Spinal cord (tissue), 9 donors: ENCODE measurements at regions not wholly inside any gene's neighbourhood (a gene's known extent, or its start where the extent isn't known, plus 50 kb on each side); places are given as distances from the start of the nearest gene placed in this dataset.
A peak's percentile ranks its signal among the peaks of the same experiment; 100 is the strongest.

Experiments
- DNase-seq, 6 donors: peaks; one replicate each; pipeline versions ENCODE4 v3.0.0 to v3.0.0-alpha.2; 2013 to 2015; ENCODE audit warnings: low spot score in 6 of 6, low read depth in 4 of 6
- H3K27ac ChIP-seq: one replicate; pipeline ENCODE4 v1.5.1; 2013; ENCODE audit warnings: low read depth, low read length, control low read depth
- H3K27me3 ChIP-seq: one replicate; pipeline ENCODE4 v1.6.1; 2013; ENCODE audit warnings: low read length; ENCODE audit not compliant: control insufficient read depth, insufficient read depth
- H3K36me3 ChIP-seq: one replicate; pipeline ENCODE4 v1.6.1; 2013; ENCODE audit warnings: low read length; ENCODE audit not compliant: control insufficient read depth, insufficient read depth
- H3K4me1 ChIP-seq: one replicate; pipeline ENCODE4 v1.6.1; 2013; ENCODE audit warnings: low read length; ENCODE audit not compliant: control insufficient read depth, insufficient read depth
- H3K4me3 ChIP-seq: one replicate; pipeline ENCODE4 v1.5.1; 2013; ENCODE audit warnings: low read depth, low read length, control low read depth
- H3K9me3 ChIP-seq: one replicate; pipeline ENCODE4 v1.6.1; 2013; ENCODE audit warnings: low read length; ENCODE audit not compliant: control insufficient read depth, insufficient read depth
- WGBS: methylation state at CpG from one replicate; pipeline ENCODE4 v1.1.5; 2013; ENCODE audit warnings: missing lambda C conversion rate; ENCODE audit not compliant: insufficient coverage; 5-methylcytosine and 5-hydroxymethylcytosine counted together
- donor health status: healthy.

DNA sequence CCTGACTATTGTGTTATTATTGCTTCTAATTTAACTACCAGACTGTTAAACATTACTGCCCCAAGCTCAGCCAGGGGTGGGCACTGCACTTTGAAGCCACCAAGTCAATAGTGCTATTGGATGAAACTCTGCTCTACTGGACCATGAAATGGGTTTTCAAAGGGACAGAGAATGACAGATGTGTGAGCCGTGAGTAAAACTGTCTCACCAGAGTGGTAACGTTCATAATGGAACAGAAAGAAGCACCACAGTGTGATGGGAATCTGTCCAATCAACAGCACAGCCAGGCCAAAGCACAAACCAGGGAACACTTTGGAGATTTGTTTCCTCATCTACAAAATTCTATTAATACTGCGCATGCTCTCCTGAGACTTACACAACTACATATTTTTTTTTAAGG is 171.8 kb upstream of the LPP start:
- Histone ChIP-seq H3K9me3 (no peaks in the 10 kb centered on the region), H3K36me3 (no peaks in the 10 kb centered on the region), H3K27ac (no peak overlapping the region), H3K4me1 (no peaks in the 10 kb centered on the region), H3K27me3 (no peaks in the 10 kb centered on the region), H3K4me3 (no peak overlapping the region)
- WGBS = 13% methylated on average over 2 of the region's 3 CpGs
- DNase-seq = peak in 1 of 6 donors; percentile 63

DNA sequence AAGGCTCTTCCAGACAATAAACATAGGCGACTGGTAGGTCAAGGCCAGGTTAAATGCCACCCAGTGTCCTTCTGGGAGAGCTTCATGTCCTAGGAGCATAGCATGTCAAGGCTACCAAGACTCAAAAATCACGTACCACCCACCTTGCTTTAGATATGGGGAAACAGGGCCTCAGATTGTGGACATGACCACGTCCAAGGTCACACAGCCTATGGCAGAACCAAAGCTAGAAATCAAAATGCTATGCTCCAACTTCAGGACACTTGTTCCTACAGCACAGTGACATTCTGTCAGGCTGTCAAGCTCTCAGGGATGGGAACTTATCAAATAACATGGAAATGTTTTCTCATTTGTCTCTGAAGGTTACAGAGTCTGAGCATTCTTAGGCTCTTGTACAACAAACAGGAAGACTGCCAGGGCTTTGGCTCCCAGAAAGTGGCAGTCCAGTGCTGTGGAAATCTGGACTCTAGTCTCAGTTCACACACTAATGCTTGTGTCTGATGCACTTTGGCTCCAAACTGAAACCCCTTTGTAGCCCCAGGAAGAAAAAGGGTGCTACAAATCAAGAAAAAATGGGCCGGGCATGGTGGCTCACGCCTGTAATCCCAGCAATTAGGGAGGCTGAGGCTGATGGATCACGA is 170.4 kb upstream of the LPP start:
- Histone ChIP-seq H3K4me3 (no peak overlapping the region), H3K36me3 (no peaks in the 10 kb centered on the region), H3K4me1 (no peaks in the 10 kb centered on the region), H3K27ac (no peak overlapping the region), H3K9me3 (no peaks in the 10 kb centered on the region), H3K27me3 (no peaks in the 10 kb centered on the region)
- DNase-seq = no peak
- WGBS = 83% methylated on average over 4 of the region's 6 CpGs

DNA sequence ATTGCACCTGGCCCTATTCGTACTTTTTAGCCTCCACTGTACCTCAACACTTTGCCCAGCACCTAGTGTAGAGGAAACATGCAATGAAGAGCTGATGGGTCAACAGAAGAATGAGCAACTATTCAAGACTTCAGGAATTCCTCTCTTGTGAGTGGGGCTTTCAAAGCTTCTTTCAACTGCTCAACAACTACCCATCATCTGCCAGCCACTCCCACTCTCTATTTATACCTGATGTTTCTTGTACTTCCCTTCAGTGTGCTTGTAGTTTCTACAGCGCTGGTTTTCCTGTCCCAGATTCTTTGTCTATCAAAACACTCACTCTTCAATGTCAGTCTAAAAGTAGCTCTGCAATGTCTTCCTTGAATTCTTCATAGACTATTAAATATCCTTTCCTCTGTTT is 168.3 kb upstream of the LPP start:
- H3K27ac ChIP-seq = no peak overlapping the region
- H3K36me3 ChIP-seq = no peaks in the 10 kb centered on the region
- H3K27me3 ChIP-seq = no peaks in the 10 kb centered on the region
- no peak for DNase-seq
- no peaks in the 10 kb centered on the region for H3K9me3 ChIP-seq
- peaks cover 4% of the 10 kb centered on the region for H3K4me1 ChIP-seq
- WGBS = 63% methylated on average over 1 of the region's 2 CpGs
- no peak overlapping the region for H3K4me3 ChIP-seq

DNA sequence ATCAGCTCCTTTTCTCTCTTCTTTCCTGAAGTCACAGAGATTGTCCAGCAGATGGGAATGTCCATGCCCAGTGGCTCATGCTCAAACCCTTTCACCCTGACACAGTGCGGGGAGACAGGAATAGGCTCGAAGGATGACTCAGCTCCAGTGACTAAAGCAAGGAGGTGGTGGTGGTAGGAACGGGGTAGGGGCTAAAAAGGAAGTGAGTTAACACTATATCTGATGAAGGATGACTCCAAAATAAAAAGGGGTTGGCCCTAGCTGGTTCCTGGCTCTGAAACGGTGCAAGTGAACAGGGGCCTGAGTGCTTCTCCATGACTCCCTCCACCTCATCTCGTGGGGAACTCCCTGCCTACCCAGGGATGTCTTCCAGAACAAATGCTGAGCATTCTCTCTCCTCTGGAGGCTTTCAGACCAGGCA is 167.4 kb upstream of the LPP start:
- WGBS = 86% methylated on average over 3 of the region's 5 CpGs

DNA sequence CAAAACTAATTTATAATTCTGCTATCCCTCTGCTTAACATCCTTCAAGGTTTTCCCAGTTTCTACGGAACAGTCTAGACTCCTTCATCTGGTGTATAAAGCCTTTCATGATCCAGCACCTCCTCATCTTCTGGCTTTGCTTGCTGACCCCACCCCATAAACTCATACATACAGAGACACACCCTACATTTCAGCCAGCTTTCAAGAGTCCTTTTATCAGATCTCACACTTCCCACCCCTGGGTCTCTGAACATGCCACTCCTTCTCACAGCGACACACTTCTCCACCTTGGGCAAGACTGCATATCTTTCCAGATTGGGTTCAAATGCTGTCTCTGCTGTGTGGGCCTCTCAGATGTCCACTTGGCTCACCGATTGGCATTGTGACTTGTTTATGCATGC is 166.8 kb upstream of the LPP start:
- no peak overlapping the region for H3K4me3 ChIP-seq
- no peak overlapping the region for H3K27ac ChIP-seq
- no peaks in the 10 kb centered on the region for H3K9me3 ChIP-seq
- peaks cover 4% of the 10 kb centered on the region for H3K4me1 ChIP-seq
- 92% methylated on average over 3 of the region's 3 CpGs for WGBS
- H3K27me3 ChIP-seq = no peaks in the 10 kb centered on the region
- no peaks in the 10 kb centered on the region for H3K36me3 ChIP-seq
- no peak for DNase-seq

More for the DNA sequence above, 167.4 kb upstream of the LPP start:
- H3K27me3 ChIP-seq = no peaks in the 10 kb centered on the region
- DNase-seq = no peak
- no peaks in the 10 kb centered on the region for H3K9me3 ChIP-seq
- peaks cover 4% of the 10 kb centered on the region for H3K4me1 ChIP-seq
- no peak overlapping the region for H3K4me3 ChIP-seq
- no peak overlapping the region for H3K27ac ChIP-seq
- no peaks in the 10 kb centered on the region for H3K36me3 ChIP-seq

DNA sequence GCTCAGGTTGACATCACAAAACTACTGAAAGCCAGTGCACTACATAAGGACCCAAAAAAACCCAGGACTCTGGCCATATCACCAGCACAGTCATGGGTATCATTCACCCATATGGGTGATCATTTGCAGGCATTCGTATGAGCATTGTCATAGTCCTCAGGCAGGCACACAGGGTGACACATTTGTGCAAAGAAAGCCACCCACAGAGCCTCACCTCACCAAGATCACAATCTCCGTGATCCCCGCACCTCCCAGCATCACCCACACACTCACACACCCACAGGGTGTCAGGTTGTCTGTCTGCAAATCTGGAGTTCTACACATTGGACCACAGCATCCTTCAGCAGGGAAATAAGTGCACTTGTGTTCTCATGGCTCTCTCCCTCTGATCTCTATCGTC is 166.0 kb upstream of the LPP start:
- Histone ChIP-seq H3K36me3 (no peaks in the 10 kb centered on the region), H3K27ac (no peak overlapping the region), H3K27me3 (no peaks in the 10 kb centered on the region), H3K9me3 (no peaks in the 10 kb centered on the region), H3K4me1 (peaks cover 4% of the 10 kb centered on the region), H3K4me3 (no peak overlapping the region)
- 85% methylated on average over 2 of the region's 4 CpGs for WGBS
- no peak for DNase-seq

DNA sequence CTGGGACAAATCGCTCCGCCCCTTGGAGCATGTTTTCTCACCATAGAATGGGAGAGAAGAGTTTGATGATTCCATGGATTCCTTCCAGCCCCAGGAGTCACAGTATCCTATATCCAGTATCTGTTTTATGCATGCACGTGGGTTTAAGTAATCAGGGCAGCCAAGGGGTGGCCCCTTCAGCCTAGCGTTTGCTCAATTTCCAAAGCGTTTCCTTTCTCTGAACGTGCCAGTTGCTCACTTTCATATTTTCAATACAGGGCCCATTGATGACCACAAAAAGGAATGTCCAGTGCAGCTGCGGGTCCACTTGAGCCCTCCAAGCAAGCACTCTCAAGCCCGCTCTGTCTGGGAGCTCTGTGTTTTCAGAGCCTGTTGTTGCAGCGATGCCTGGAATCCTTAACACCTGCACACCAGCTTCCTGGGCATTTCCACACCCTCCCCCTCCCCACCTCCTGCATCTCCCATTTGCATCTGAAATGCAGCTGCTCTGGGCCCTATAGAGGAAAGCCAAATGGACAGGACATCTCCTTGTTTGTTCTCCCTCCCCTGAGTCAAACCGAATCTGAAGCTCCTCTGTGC is 164.3 kb upstream of the LPP start:
- H3K27ac ChIP-seq = no peak overlapping the region
- H3K4me3 ChIP-seq = no peak overlapping the region
- H3K4me1 ChIP-seq = peaks cover 4% of the 10 kb centered on the region
- H3K9me3 ChIP-seq = no peaks in the 10 kb centered on the region
- 17% methylated on average over 6 of the region's 10 CpGs for WGBS
- no peaks in the 10 kb centered on the region for H3K36me3 ChIP-seq
- peak in 4 of 6 donors; percentile 26 to 85 (median 55) for DNase-seq
- no peaks in the 10 kb centered on the region for H3K27me3 ChIP-seq

DNA sequence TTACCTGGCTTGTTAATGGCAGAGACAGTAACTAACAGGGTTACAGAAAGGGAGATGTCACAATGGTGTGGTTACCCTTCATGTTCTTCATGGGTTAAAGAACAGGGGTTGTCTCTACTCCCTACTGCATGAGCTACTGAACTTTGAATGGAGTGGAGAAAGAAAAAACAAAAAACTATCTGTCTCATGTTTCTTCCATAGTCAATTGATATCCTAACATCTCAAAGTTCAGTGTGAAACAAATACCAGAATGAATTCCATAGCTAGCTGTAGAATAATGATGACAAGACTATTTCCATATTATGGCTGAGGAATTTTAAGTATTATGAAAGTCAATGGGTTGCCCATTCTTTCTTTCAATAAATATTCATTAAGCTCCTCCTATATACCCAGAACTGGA is 161.3 kb upstream of the LPP start:
- Histone ChIP-seq H3K27me3 (no peaks in the 10 kb centered on the region), H3K9me3 (no peaks in the 10 kb centered on the region), H3K4me3 (no peak overlapping the region), H3K27ac (no peak overlapping the region), H3K36me3 (no peaks in the 10 kb centered on the region), H3K4me1 (peaks cover 4% of the 10 kb centered on the region)
- no peak for DNase-seq

DNA sequence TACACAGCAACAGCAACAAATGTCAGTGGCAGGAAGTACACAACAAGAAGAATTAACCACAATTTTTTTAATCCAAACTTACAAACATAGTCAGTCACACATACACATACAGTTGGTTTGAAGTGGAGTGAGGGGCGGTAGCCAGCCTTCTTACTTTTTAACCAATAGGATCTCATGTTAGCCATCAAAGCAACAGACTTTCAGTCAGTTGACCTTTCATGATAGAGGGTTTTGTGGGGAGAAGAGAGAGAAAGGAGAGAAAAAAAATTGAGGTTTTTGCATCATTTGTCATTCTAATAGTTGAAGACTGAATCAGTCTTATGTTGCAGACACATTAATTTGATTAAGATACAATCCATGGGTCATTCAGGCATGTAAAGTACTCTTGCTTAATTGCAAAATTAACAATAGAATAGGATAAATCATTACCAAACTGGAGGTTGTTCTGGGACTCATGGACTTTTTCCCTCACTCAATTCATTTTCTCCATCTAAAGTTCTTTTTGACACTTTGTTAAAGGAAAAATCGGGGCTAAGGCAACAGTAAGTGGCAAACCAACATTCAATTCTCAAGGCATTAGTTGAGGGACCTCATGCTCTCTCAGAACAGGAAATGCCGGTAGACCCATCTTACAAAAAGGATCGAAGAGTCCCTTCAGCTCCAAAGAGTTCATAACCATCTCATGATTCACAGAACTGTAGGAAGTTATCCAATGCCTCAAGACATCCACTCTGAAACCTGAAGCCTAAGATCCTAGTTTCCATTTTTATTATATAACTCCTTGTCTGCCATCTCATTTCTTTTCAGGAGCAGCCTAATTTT is 159.5 kb upstream of the LPP start:
- H3K36me3 ChIP-seq = no peaks in the 10 kb centered on the region
- H3K9me3 ChIP-seq = no peaks in the 10 kb centered on the region
- DNase-seq = no peak
- peaks cover 4% of the 10 kb centered on the region for H3K4me1 ChIP-seq
- no peak overlapping the region for H3K4me3 ChIP-seq
- H3K27ac ChIP-seq = no peak overlapping the region
- H3K27me3 ChIP-seq = no peaks in the 10 kb centered on the region
- 100% methylated on average over 2 of the region's 4 CpGs for WGBS

DNA sequence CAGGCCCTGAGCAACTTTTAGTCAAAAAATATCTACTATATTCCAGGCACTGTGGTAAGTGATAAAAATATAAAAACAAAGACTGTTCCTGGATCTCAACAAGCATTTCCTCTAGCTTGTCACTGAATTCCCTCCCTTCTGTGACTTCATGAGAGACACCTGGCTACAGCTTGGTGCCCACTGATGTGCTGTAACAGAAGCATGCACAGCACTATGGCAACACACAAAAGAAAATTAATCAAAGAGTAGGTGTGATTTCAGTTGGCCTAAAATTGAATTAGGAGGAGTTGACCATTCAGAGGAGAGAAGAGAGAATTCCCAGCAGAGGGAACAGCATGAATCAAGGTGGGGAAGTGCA is 158.9 kb upstream of the LPP start:
- H3K4me1 ChIP-seq = no peaks in the 10 kb centered on the region
- no peaks in the 10 kb centered on the region for H3K36me3 ChIP-seq
- DNase-seq = no peak
- no peak overlapping the region for H3K27ac ChIP-seq
- no peaks in the 10 kb centered on the region for H3K9me3 ChIP-seq
- no peak overlapping the region for H3K4me3 ChIP-seq
- H3K27me3 ChIP-seq = no peaks in the 10 kb centered on the region
